ENCODE measurements at regions not wholly inside any gene's neighbourhood (a gene's known extent, or its start where the extent isn't known, plus 50 kb on each side); places are given as distances from the start of the nearest gene placed in this dataset.

DNA sequence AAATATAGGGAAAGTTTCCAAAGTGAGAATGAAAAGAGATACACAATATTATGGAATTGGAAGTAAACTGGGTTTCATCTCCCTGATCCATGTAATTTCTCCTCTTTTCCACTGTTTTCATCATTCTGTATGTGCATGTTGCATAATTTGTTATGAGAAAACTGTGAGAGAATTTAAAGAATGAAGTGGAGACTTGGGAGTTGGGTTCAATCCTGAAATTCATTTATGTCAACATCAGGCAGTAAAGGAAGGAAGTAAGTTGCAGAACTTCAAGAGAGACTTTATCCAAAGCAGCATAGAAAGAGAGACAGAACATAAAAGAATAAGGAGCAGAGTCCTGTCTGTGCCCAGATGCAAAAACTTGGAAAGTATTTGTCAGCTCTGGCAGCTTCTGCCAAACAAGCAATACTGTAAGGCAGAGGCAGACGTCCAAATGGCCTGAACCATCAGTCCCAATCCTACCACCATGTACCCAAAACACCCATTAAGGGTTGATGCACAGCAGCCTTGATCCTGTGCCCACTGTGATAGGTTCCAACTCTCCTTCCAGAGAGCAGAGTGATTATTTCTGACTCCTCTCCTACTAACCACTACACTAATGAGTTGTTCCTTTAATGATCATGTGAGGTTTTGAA is 425.3 kb upstream of the CDH6 start:
- H3K14ac ChIP-seq (ENCODE audit: insufficient read length), result no peak overlapping the region
- H2BK5ac ChIP-seq (ENCODE audit: low read depth, low read length), result no peak overlapping the region
- FAIRE-seq (no peak), DNase-seq (ENCODE audit: low read depth in 1 of 2, low spot score in 2 of 2) (no peak)
- no peak overlapping the region for H2BK15ac ChIP-seq (ENCODE audit: low read length)
- ChIA-PET CTCF (ENCODE audit: partially characterized antibody) (no interaction called here), POLR2A (ENCODE audit: partially characterized antibody) (no interaction called here)
- no peak overlapping the region for H4K8ac ChIP-seq (ENCODE audit: extremely low read depth, insufficient read depth, low read length)
- H2BK20ac ChIP-seq (ENCODE audit: low read length), result no peak overlapping the region
- H3K9ac ChIP-seq (replicated peaks in 1 of 4; ENCODE audit: extremely low read depth in 1 of 4, low read depth in 3 of 4, low read length in 3 of 4), result no peak overlapping the region
- no peak overlapping the region for H3K4me2 ChIP-seq (ENCODE audit: insufficient read depth in 1 of 2, low read depth in 2 of 2, low read length in 2 of 2)
- H3K27me3 ChIP-seq (replicated peaks in 1 of 4; ENCODE audit: control insufficient read depth in 3 of 4, extremely low read depth in 1 of 4, insufficient read depth in 3 of 4, low read length in 3 of 4), result peaks cover 0 to 1% (median 0%) of the 10 kb centered on the region in 4 experiments; a peak in 1 of 7 replicates
- TF ChIP-seq RXRA (IDR thresholded peaks at IDR 0.05; ENCODE audit: insufficient read depth, low read depth, low read length), result no peak
- no peak for TF ChIP-seq CREB1 (IDR thresholded peaks at IDR 0.05)
- TF ChIP-seq, protein P1, sequence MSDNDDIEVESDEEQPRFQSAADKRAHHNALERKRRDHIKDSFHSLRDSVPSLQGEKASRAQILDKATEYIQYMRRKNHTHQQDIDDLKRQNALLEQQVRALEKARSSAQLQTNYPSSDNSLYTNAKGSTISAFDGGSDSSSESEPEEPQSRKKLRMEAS (IDR thresholded peaks at IDR 0.05), result no peak
- TF ChIP-seq, protein P2, sequence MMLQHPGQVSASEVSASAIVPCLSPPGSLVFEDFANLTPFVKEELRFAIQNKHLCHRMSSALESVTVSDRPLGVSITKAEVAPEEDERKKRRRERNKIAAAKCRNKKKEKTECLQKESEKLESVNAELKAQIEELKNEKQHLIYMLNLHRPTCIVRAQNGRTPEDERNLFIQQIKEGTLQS (IDR thresholded peaks at IDR 0.05; ENCODE audit: insufficient read depth, low read depth, low read length), result no peak
- TF ChIP-seq SIRT6 (IDR thresholded peaks at IDR 0.05; ENCODE audit: low read length), result no peak
- no peak for TF ChIP-seq POLR2A (IDR thresholded peaks at IDR 0.05; ENCODE audit: control extremely low read depth in 1 of 2, low read depth in 2 of 2, low read length in 2 of 2)
- TF ChIP-seq EP300 (IDR thresholded peaks at IDR 0.05; ENCODE audit: borderline replicate concordance in 1 of 2, low read depth in 2 of 2, low read length in 2 of 2), result no peak
- TF ChIP-seq ZNF274 (IDR thresholded peaks at IDR 0.05; ENCODE audit: borderline replicate concordance, extremely low read depth, low read length), result no peak
- TF ChIP-seq POLR2AphosphoS5 (IDR thresholded peaks at IDR 0.05; ENCODE audit: low read depth, low read length), result no peak
- no peak for TF ChIP-seq NRF1 (IDR thresholded peaks at IDR 0.05; ENCODE audit: low read depth, low read length)
- H4K20me1 ChIP-seq (replicated peaks in 1 of 2; ENCODE audit: control insufficient read depth in 1 of 2, insufficient read depth in 2 of 2, low read length in 2 of 2), result no peaks in the 10 kb centered on the region
- no peaks in the 10 kb centered on the region for H3K23me2 ChIP-seq (ENCODE audit: low read depth, low read length)
- no peaks in the 10 kb centered on the region for H3K9me3 ChIP-seq (ENCODE audit: insufficient read depth in 2 of 2, low read depth in 1 of 2, low read length in 1 of 2)
- no peak overlapping the region for H3K4ac ChIP-seq (replicated peaks; ENCODE audit: insufficient read length, low read depth, low read length)
- H3K79me1 ChIP-seq (ENCODE audit: low read depth, low read length), result no peaks in the 10 kb centered on the region
- no peak overlapping the region for H2AK5ac ChIP-seq (ENCODE audit: low read depth, low read length)
- no peak overlapping the region for H4K5ac ChIP-seq (ENCODE audit: insufficient read length, low read depth, low read length)
- WGBS, 2 experiments (ENCODE audit: extremely low coverage in 1 of 2, insufficient coverage in 1 of 2, insufficient read length in 1 of 2, insufficient replicate concordance in 2 of 2, low coverage in 1 of 2, low lambda C conversion rate in 2 of 2, missing lambda C conversion rate in 1 of 2), result 100% methylated on average over 1 of the region's 1 CpG; no CpG with 5 or more reads in 1 of the 2 experiments
- H3K36me3 ChIP-seq (ENCODE audit: control insufficient read depth in 2 of 4, insufficient read depth in 4 of 4, low read length in 3 of 4), result no peaks in the 10 kb centered on the region
- no peaks in the 10 kb centered on the region for H3K79me2 ChIP-seq (ENCODE audit: control insufficient read depth in 1 of 2, insufficient read depth in 2 of 2, low read length in 2 of 2)
- no peaks in the 10 kb centered on the region for H3K4me1 ChIP-seq (replicated peaks in 1 of 4; ENCODE audit: control insufficient read depth in 3 of 4, insufficient read depth in 4 of 4, low read length in 3 of 4)
- no peak overlapping the region for H3K27ac ChIP-seq (ENCODE audit: low read depth, low read length)
- H2BK120ac ChIP-seq (replicated peaks; ENCODE audit: low read depth, low read length), result no peak overlapping the region
- H3K56ac ChIP-seq (replicated peaks; ENCODE audit: insufficient read length, low read depth, low read length), result no peak overlapping the region
- 0 out of 2 replicates have a peak overlapping the region, but pooled peaks have one; percentile 67 for H2AFZ ChIP-seq (ENCODE audit: low read length)
- no peak overlapping the region for H3K23ac ChIP-seq (ENCODE audit: insufficient read length)
- H3K18ac ChIP-seq (ENCODE audit: extremely low read depth, low read length), result no peak overlapping the region
- no peak overlapping the region for H3K4me3 ChIP-seq (ENCODE audit: extremely low read depth in 1 of 4, insufficient read depth in 2 of 4, low read depth in 3 of 4, low read length in 4 of 4)
- no peak overlapping the region for H4K91ac ChIP-seq (replicated peaks; ENCODE audit: insufficient read length, low read length)
- H2BK12ac ChIP-seq (ENCODE audit: low read depth, low read length), result no peak overlapping the region

All from H1 (cell line).